GM12878 (cell line): ENCODE measurements at regions not wholly inside any gene's neighbourhood (a gene's known extent, or its start where the extent isn't known, plus 50 kb on each side); places are given as distances from the start of the nearest gene placed in this dataset.

Experiments
- ATAC-seq: fragments of 200-7000 bp; cut with Tn5 transposase; 3 replicates; pipeline ENCODE4 v1.9.1; 2020; ENCODE audit warnings: mild to moderate bottlenecking, moderate library complexity
- BruUV-seq: library from RNA; stranded (reverse); fragments of 400-500 nt; replicated peaks from 2 replicates; lab custom pipeline; 2021; lab: Mats Ljungman, UMichigan
- CTCF ChIA-PET: fragments of 300-600 bp; sonication (Branson Sonifier 250); formaldehyde crosslinking; extraction: SDS; loops from one replicate; lab custom pipeline; 2021; ENCODE audit warnings: inconsistent platforms; lab: Yijun Ruan, JAX
- POLR2A ChIA-PET: fragments of 350-600 bp; formaldehyde crosslinking; extraction: SDS; loops from one replicate; lab custom pipeline; 2021; ENCODE audit warnings: inconsistent platforms; lab: Charles Lee
- RAD21 ChIA-PET: fragments of 300-600 bp; sonication (Branson Sonifier 250); formaldehyde crosslinking; loops from one replicate; lab custom pipeline; 2023; ENCODE audit warnings: antibody characterized with exemption; ENCODE audit not compliant: unreplicated experiment; lab: Charles Lee
- SMC1A ChIA-PET: fragments of 300-600 bp; sonication (Branson Sonifier 250); formaldehyde crosslinking; loops from one replicate; lab custom pipeline; 2023; ENCODE audit not compliant: unreplicated experiment, uncharacterized antibody; lab: Charles Lee
- DNase-seq: peaks from one replicate; pipeline ENCODE4 v3.0.0-alpha.2; 2011; ENCODE audit warnings: low read depth, low spot score
- FAIRE-seq: peaks from 3 replicates; lab custom pipeline; 2011; peaks lifted over from hg19 to GRCh38; lab: Jason Lieb, UNC
- H2AFZ ChIP-seq: 2 replicates; pipeline ENCODE4 v1.6.0; 2011; ENCODE audit warnings: low read depth, low read length, control low read depth; ENCODE audit not compliant: control insufficient read depth
- H3K27ac ChIP-seq: 2 replicates; pipeline ENCODE4 v1.5.1; 2011; ENCODE audit warnings: control low read depth; ENCODE audit not compliant: control insufficient read depth, insufficient read depth
- H3K27me3 ChIP-seq, 2 experiments: replicated peaks in 1 of 2; 2 replicates each; pipeline versions ENCODE4 v1.6.0 to v1.6.1; 2011; ENCODE audit warnings: low read length in 1 of 2; ENCODE audit not compliant: control insufficient read depth in 2 of 2, insufficient read depth in 2 of 2
- H3K36me3 ChIP-seq, 2 experiments: 2 replicates each; pipeline ENCODE4 v1.5.1; 2011; ENCODE audit warnings: low read length in 1 of 2; ENCODE audit not compliant: control insufficient read depth in 2 of 2, insufficient read depth in 2 of 2
- H3K4me1 ChIP-seq: 2 replicates; pipeline ENCODE4 v1.6.1; 2011; ENCODE audit warnings: mild to moderate bottlenecking, low read length, moderate library complexity, mixed read lengths; ENCODE audit not compliant: control insufficient read depth, insufficient read depth
- H3K4me2 ChIP-seq: 2 replicates; pipeline ENCODE4 v1.6.0; 2011; ENCODE audit warnings: control low read depth; ENCODE audit not compliant: control insufficient read depth, insufficient read depth
- H3K4me3 ChIP-seq: fragments of 200-600 bp; sonication (generic); 2 replicates; pipeline ENCODE4 v1.5.1; 2016
- H3K79me2 ChIP-seq: 2 replicates; pipeline ENCODE4 v1.6.0; 2011; ENCODE audit warnings: low read length; ENCODE audit not compliant: control insufficient read depth, insufficient read depth
- H3K9ac ChIP-seq: 2 replicates; pipeline ENCODE4 v1.8.0; 2011; ENCODE audit warnings: low read length, control low read depth, mixed read lengths; ENCODE audit not compliant: control insufficient read depth, insufficient read depth
- H3K9me3 ChIP-seq: replicated peaks from 3 replicates; pipeline ENCODE4 v1.5.1; 2011; ENCODE audit warnings: mild to moderate bottlenecking, low read length; ENCODE audit not compliant: control insufficient read depth, insufficient read depth
- H4K20me1 ChIP-seq: 2 replicates; pipeline ENCODE4 v1.6.0; 2011; ENCODE audit not compliant: control insufficient read depth, insufficient read depth
- CREB1 ChIP-seq: IDR thresholded peaks from 2 replicates; pipeline ENCODE4 v1.6.1; 2012; ENCODE audit warnings: low read depth, mild to moderate bottlenecking, inconsistent platforms
- CUX1 ChIP-seq: IDR thresholded peaks from 2 replicates; pipeline ENCODE4 v1.6.1; 2012; ENCODE audit warnings: improper control_type of control experiment, low read depth, low read length; ENCODE audit not compliant: insufficient replicate concordance
- FOXM1 ChIP-seq: IDR thresholded peaks from 2 replicates; pipeline ENCODE4 v1.6.1; 2012; ENCODE audit warnings: low read depth, mild to moderate bottlenecking, inconsistent platforms, low read length, moderate library complexity
- GABPA ChIP-seq: IDR thresholded peaks from 2 replicates; pipeline ENCODE4 v1.6.1; 2014; ENCODE audit warnings: antibody characterized with exemption, low read depth, mild to moderate bottlenecking, inconsistent platforms
- HCFC1 ChIP-seq: fragments of 150-350 bp; IDR thresholded peaks from 2 replicates; pipeline ENCODE4 v1.6.1; 2014; ENCODE audit warnings: low read length
- LARP7 ChIP-seq: fragments of 450-650 bp; IDR thresholded peaks from 2 replicates; pipeline ENCODE4 v1.6.1; 2017; ENCODE audit warnings: mild to moderate bottlenecking
- MYC ChIP-seq: IDR thresholded peaks from 2 replicates; pipeline ENCODE4 v1.6.1; 2011; ENCODE audit warnings: mild to moderate bottlenecking, low read length, moderate library complexity, inconsistent platforms; ENCODE audit not compliant: insufficient read depth, insufficient replicate concordance, insufficient read length, severe bottlenecking
- POLR2AphosphoS2 ChIP-seq: IDR thresholded peaks from 2 replicates; pipeline ENCODE4 v1.6.1; 2011; ENCODE audit warnings: low read depth, mild to moderate bottlenecking, low read length, improper control_type of control experiment, moderate library complexity
- POLR2AphosphoS5 ChIP-seq: IDR thresholded peaks from 2 replicates; pipeline ENCODE4 v1.6.1; 2011; ENCODE audit warnings: mild to moderate bottlenecking, low read length, inconsistent platforms
- RAD51 ChIP-seq: fragments of 450-650 bp; IDR thresholded peaks from 2 replicates; pipeline ENCODE4 v1.6.1; 2016; ENCODE audit warnings: moderate library complexity, mild to moderate bottlenecking, inconsistent platforms
- RELB ChIP-seq: fragments of 450-650 bp; IDR thresholded peaks from 2 replicates; pipeline ENCODE4 v1.6.1; 2017; ENCODE audit warnings: low read depth, mild to moderate bottlenecking, moderate library complexity
- ZBED1 ChIP-seq: IDR thresholded peaks from 2 replicates; pipeline ENCODE4 v1.6.1; 2016; ENCODE audit warnings: borderline replicate concordance
- ZNF207 ChIP-seq: fragments of 450-650 bp; IDR thresholded peaks from 2 replicates; pipeline ENCODE4 v1.6.1; 2014; ENCODE audit warnings: antibody characterized with exemption, mild to moderate bottlenecking, borderline replicate concordance
- ZNF592 ChIP-seq: fragments of 450-650 bp; IDR thresholded peaks from 2 replicates; pipeline ENCODE4 v1.6.1; 2017; ENCODE audit warnings: mild to moderate bottlenecking, moderate library complexity
- WGBS: methylation state at CpG from one replicate; pipeline ENCODE4 v1.1.6; 2016; ENCODE audit warnings: low lambda C conversion rate; ENCODE audit not compliant: insufficient replicate concordance, insufficient coverage; ENCODE audit errors: missing lambda C conversion rate; 5-methylcytosine and 5-hydroxymethylcytosine counted together
- in situ Hi-C: fragments of 300-500 bp; cut with MboI; formaldehyde crosslinking; loops from 9 replicates; pipeline ENCODE4 v1.14.3; 2018; ENCODE audit warnings: mixed read lengths
- intact Hi-C: fragments of 100-400 bp; cut with micrococcal nuclease; formaldehyde crosslinking; loops from one replicate; pipeline ENCODE4 v1.14.2; 2022; ENCODE audit not compliant: unreplicated experiment

GRCh38 chr3:178205740-178206139, 330.5 kb upstream of the KCNMB2 start (continued):
- no peak for TF ChIP-seq ZNF592
- no peak for TF ChIP-seq MYC
- no peak for TF ChIP-seq GABPA
- TF ChIP-seq ZBED1: no peak

GRCh38 chr3:178206521-178206920, 329.7 kb upstream of the KCNMB2 start:
- no peaks in the 10 kb centered on the region for H3K9me3 ChIP-seq
- no peak overlapping the region for H3K9ac ChIP-seq
- BruUV-seq: no TSS peak
- SMC1A ChIA-PET: no interaction called here
- CTCF ChIA-PET: no interaction called here
- no peaks in the 10 kb centered on the region for H3K27me3 ChIP-seq
- H2AFZ ChIP-seq: no peak overlapping the region
- H3K36me3 ChIP-seq: no peaks in the 10 kb centered on the region
- in situ Hi-C loops: no loop called here
- no peaks in the 10 kb centered on the region for H3K4me1 ChIP-seq
- RAD21 ChIA-PET: no interaction called here
- no peaks in the 10 kb centered on the region for H3K79me2 ChIP-seq
- intact Hi-C loops: no loop called here
- H3K4me3 ChIP-seq: no peak overlapping the region
- H4K20me1 ChIP-seq: no peaks in the 10 kb centered on the region
- H3K27ac ChIP-seq: no peak overlapping the region
- H3K4me2 ChIP-seq: no peak overlapping the region
- DNase-seq (no peak), ATAC-seq (no peak), FAIRE-seq (no peak)
- WGBS: 19% methylated on average over 3 of the region's 3 CpGs
- POLR2A ChIA-PET: no interaction called here
- TF ChIP-seq POLR2AphosphoS2 (no peak), LARP7 (no peak), FOXM1 (no peak), RAD51 (no peak), POLR2AphosphoS5 (no peak), ZNF207 (no peak), HCFC1 (no peak), CUX1 (no peak), CREB1 (no peak), RELB (no peak)
